Stimulated activated CD4-positive, alpha-beta T cell treated with anti-CD3 and anti-CD28 coated beads, Interleukin-4, amount 100 ng/mL, for 24 hours (primary cell): ENCODE measurements at regions not wholly inside any gene's neighbourhood (a gene's known extent, or its start where the extent isn't known, plus 50 kb on each side); places are given as distances from the start of the nearest gene placed in this dataset.
"Not testable (repeated sequence)": the region's sequence is repeated elsewhere in the genome, so short reads cannot be mapped to it uniquely, and the experiment has no call there.

Experiments
- DNase-seq: peaks from one replicate; pipeline ENCODE4 v3.0.0-alpha.2; 2020

- DNase-seq, result no peak
Observed at GRCh38 chr5:142221091-142221860, 103.5 kb downstream of the SPRY4 start.

DNA sequence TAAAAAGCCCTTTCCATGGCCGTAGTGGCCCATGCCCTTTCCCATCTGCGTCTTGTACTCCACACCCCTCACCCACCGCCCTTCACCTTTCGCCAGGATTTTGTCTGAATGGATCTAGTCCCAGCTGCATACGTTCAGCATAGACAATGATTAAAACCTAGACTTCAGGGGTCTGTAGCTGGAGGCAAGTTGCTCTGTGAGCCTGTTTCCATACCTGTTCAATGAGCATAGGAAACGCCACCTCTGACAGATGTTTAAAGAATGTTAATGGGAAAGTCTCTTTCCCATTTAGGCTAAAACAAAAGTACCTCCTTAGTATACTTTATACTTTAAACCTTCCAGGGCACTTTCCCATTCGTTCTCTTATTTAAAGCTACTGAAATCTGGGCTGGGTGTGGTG, 105.7 kb downstream of the SPRY4 start:
- no peak for DNase-seq

GRCh38 chr5:142216931-142217330, 107.9 kb downstream of the SPRY4 start:
- no peak for DNase-seq

DNA sequence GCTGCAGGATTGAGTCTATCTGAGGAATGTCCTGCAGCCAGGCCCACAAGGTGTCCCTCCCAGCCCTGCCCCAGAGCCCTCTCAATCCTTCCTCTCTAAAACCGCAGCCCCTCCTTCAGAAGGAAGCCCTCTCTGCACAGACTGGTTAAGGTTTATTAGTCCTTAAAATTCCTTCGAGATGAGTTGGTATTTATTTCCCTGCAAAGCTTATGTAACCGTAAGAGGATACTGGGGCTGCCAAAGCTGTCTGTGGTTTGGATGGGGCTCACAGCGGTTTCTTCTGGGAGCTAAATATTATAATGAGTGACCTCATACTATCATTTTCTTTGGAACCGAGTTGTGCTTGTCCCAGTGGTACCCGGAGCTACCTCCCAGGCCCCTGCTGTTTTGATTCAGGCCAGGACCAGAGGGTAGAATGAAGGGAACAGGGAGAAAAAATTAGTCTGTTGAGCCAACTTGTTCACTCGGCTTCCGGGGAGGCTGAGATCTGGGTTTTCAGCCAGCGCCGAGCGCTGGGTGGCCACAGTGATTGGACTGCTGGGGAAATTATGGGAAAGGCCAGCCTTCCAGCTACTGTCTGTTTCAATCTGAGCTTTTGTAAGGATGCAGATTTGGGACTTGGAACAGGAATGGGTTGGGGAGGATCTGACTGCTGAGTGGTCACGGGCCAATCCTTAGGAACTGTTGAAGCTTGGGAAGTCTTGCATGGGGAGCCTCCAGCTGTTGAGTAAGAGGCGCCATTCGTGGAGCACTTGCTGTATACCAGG, 107.5 kb downstream of the NDFIP1 start:
- no peak for DNase-seq

GRCh38 chr5:142213077-142213476, 104.5 kb downstream of the NDFIP1 start:
- no peak for DNase-seq

- no peak for DNase-seq
Observed at GRCh38 chr5:142211918-142212317, 103.3 kb downstream of the NDFIP1 start.

DNA sequence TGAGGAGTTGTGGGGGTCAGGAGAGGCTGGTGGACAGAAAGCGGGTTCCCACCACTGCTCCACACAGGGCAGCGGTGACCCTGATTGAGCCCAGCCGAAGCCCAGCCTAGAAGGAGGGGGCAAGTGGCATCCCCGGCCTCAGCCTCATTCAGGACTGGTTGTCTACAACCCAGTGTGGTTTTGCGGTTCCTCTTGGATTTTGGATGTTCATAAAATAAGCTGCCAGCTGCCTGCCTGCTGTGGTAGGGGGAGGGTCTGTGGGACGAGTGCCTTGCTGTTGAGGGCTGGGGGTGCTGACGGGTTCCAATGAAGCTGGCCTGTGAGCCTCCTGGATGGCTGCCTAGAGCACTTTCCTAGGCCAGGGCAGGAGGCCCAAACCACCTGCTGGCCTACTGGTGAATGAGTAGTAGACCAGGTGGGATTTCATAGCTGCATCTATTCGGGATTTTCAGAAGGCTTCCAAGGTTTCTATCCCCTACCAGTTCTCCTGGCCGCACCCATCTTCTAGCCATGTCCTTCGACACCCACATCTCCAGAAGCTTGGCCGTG, 102.4 kb downstream of the NDFIP1 start:
- no peak for DNase-seq

- no peak for DNase-seq
Observed at GRCh38 chr5:142210011-142210410, 101.4 kb downstream of the NDFIP1 start.

GRCh38 chr5:142208777-142209312, 100.3 kb downstream of the NDFIP1 start:
- no peak for DNase-seq

GRCh38 chr5:142208244-142208643, 99.7 kb downstream of the NDFIP1 start:
- DNase-seq, result not testable (repeated sequence)

GRCh38 chr5:142206801-142207200, 98.2 kb downstream of the NDFIP1 start:
- DNase-seq, result no peak

DNA sequence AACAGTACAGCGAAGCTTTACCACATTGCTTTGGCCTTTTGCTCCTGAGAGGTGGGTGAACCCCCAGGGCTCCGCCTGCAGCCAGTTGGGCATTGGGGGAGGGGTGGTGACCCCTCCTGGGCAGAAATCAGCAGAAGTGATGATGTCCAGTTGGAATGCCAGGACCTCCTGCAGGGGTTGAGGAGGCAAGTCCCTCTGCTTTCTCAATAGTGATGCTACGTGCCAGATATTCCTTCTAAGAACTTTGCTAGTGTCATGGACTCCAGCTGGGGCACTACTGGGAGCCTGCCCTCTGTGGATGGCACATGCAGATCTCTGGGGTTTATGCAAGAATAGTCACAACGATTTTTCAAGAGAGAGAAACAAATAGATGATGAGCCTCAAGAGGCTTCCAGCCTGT, 95.6 kb downstream of the NDFIP1 start:
- DNase-seq, result no peak
